ENCODE measurements at regions not wholly inside any gene's neighbourhood (a gene's known extent, or its start where the extent isn't known, plus 50 kb on each side); places are given as distances from the start of the nearest gene placed in this dataset.
A peak's percentile ranks its signal among the peaks of the same experiment; 100 is the strongest.

DNA sequence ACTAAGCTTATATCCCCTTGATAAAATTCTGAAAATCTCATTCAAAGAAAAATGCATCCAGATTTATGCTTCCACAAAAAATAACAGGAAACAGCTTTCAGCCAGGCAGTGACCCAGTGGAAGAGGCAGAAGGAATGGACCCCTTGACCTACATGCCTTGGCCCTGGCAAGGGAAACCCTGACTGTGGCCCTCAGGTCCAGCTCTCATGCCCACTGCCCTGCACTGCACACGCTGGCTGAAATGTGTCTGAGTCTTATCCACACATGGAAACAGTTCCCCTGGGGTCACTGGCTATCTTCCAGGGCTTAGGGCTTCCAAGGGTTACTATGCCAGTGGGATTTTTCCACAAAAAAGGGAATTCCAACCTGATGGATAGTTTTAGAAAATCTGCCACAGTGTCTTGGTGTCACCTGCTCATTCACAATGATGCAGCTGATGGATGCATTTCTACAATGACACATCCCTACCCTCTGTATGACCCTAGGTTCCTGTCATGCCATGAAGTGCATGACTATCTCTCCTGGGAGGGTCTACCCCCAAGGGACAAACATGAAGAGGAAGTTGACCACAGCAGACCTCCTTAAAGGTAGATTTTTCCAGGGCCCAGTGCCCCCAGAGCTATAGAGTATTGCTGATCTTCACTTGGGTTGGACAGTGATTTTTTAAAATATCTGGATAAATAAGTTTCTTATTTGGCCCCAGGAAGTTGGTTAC is 121.9 kb upstream of the CD93 start:
- no peak overlapping the region for H3K4me3 Mint-ChIP-seq
- no peaks in the 10 kb centered on the region for H3K36me3 Mint-ChIP-seq
- TF ChIP-seq, protein P1, sequence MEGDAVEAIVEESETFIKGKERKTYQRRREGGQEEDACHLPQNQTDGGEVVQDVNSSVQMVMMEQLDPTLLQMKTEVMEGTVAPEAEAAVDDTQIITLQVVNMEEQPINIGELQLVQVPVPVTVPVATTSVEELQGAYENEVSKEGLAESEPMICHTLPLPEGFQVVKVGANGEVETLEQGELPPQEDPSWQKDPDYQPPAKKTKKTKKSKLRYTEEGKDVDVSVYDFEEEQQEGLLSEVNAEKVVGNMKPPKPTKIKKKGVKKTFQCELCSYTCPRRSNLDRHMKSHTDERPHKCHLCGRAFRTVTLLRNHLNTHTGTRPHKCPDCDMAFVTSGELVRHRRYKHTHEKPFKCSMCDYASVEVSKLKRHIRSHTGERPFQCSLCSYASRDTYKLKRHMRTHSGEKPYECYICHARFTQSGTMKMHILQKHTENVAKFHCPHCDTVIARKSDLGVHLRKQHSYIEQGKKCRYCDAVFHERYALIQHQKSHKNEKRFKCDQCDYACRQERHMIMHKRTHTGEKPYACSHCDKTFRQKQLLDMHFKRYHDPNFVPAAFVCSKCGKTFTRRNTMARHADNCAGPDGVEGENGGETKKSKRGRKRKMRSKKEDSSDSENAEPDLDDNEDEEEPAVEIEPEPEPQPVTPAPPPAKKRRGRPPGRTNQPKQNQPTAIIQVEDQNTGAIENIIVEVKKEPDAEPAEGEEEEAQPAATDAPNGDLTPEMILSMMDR (conservative IDR thresholded peaks at IDR 0.05) = no peak
- H3K27ac Mint-ChIP-seq = no peak overlapping the region
- peaks cover 33% of the 10 kb centered on the region for H3K27me3 Mint-ChIP-seq
- H3K4me1 Mint-ChIP-seq (ENCODE audit: unreplicated experiment) = peaks cover 20% of the 10 kb centered on the region
- H3K9me3 Mint-ChIP-seq = peaks cover 5% of the 10 kb centered on the region
- no peak for DNase-seq (ENCODE audit: extremely low spot score, unreplicated experiment)

DNA sequence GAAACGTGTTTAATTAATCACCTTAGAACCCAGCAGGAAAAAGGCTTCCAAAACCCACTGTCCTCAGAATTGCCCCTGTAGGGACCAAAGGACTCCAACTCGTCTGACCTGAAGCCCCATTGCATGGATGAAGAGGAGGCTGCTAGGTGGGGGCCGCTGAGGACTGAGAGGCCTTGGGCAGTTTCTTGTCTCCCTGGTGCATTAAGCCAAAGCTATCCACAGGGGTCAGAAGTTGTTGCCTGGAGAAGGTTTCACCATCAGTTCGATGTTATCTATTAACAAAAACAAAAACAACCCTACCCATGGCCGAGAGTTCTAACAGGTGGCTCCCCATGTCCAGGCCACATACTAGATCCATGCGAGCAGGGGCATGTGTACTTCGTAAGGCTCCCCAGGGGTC is 120.9 kb upstream of the CD93 start:
- TF ChIP-seq, protein P1 (conservative IDR thresholded peaks at IDR 0.05) = no peak
- peaks cover 18% of the 10 kb centered on the region for H3K4me1 Mint-ChIP-seq (ENCODE audit: unreplicated experiment)
- peaks cover 5% of the 10 kb centered on the region for H3K9me3 Mint-ChIP-seq
- no peaks in the 10 kb centered on the region for H3K36me3 Mint-ChIP-seq
- no peak overlapping the region for H3K27ac Mint-ChIP-seq
- no peak overlapping the region for H3K4me3 Mint-ChIP-seq
- peaks cover 38% of the 10 kb centered on the region for H3K27me3 Mint-ChIP-seq
- no peak for DNase-seq (ENCODE audit: extremely low spot score, unreplicated experiment)

- H3K36me3 Mint-ChIP-seq = no peaks in the 10 kb centered on the region
- no peak overlapping the region for H3K4me3 Mint-ChIP-seq
- peaks cover 15% of the 10 kb centered on the region for H3K4me1 Mint-ChIP-seq (ENCODE audit: unreplicated experiment)
- H3K27me3 Mint-ChIP-seq = peaks cover 38% of the 10 kb centered on the region
- TF ChIP-seq, protein P1 (conservative IDR thresholded peaks at IDR 0.05) = no peak
- H3K9me3 Mint-ChIP-seq = peaks cover 5% of the 10 kb centered on the region
- no peak overlapping the region for H3K27ac Mint-ChIP-seq
- DNase-seq (ENCODE audit: extremely low spot score, unreplicated experiment) = no peak
These were observed 119.9 kb upstream of the CD93 start for GRCh38 chr20:23206061-23206460.

GRCh38 chr20:23205611-23206041 is 119.5 kb upstream of the CD93 start:
- Mint-ChIP-seq H3K27ac (peak overlapping the region; percentile 86), H3K9me3 (peaks cover 5% of the 10 kb centered on the region), H3K4me1 (ENCODE audit: unreplicated experiment) (peaks cover 15% of the 10 kb centered on the region), H3K4me3 (no peak overlapping the region), H3K27me3 (peaks cover 43% of the 10 kb centered on the region), H3K36me3 (no peaks in the 10 kb centered on the region)
- DNase-seq (ENCODE audit: extremely low spot score, unreplicated experiment) = no peak
- TF ChIP-seq, protein P1 (conservative IDR thresholded peaks at IDR 0.05) = no peak

DNA sequence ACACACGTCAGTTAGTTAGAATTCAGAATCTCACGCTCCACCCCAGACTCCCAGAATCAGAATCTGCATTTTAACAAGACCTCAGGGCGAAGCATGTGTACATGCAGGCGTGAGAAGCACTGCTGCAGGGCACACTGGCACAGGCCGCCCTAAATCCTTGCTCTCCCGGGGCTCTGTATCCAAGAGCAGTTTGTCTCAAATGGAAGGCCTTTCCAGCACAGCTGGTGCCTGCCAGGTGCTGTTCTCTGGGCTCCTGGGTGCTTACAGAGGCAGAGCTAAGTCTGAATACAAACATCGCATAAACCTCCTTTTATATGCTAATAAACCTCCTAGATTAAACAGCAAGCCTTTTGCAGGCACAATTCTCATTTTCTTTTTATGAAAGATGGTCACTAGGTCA is 119.1 kb upstream of the CD93 start:
- Mint-ChIP-seq H3K4me1 (ENCODE audit: unreplicated experiment) (peaks cover 15% of the 10 kb centered on the region), H3K36me3 (no peaks in the 10 kb centered on the region), H3K9me3 (peaks cover 5% of the 10 kb centered on the region), H3K27me3 (peaks cover 43% of the 10 kb centered on the region), H3K4me3 (no peak overlapping the region), H3K27ac (peak overlapping the region; percentile 86)
- no peak for DNase-seq (ENCODE audit: extremely low spot score, unreplicated experiment)
- TF ChIP-seq, protein P1 (conservative IDR thresholded peaks at IDR 0.05) = no peak
